Astrocyte (in vitro differentiated cells and primary cell): ENCODE measurements at regions not wholly inside any gene's neighbourhood (a gene's known extent, or its start where the extent isn't known, plus 50 kb on each side); places are given as distances from the start of the nearest gene placed in this dataset.

Source experiments
- DNase-seq: peaks from one replicate; pipeline ENCODE4 v3.0.0-alpha.2; 2010; ENCODE audit warnings: low read depth
- FAIRE-seq: peaks from 2 replicates; lab custom pipeline; 2011; peaks lifted over from hg19 to GRCh38; lab: Jason Lieb, UNC
- H2AFZ ChIP-seq: 2 replicates; pipeline ENCODE4 v1.6.0; 2012; ENCODE audit warnings: low read depth, low read length, inconsistent platforms
- H3K27ac ChIP-seq: 2 replicates; pipeline ENCODE4 v1.5.1; 2011; ENCODE audit warnings: low read depth, low read length, inconsistent platforms
- H3K27me3 ChIP-seq: 2 replicates; pipeline ENCODE4 v1.6.0; 2011; ENCODE audit warnings: low read length, inconsistent platforms; ENCODE audit not compliant: insufficient read depth
- H3K36me3 ChIP-seq: 2 replicates; pipeline ENCODE4 v1.5.1; 2011; ENCODE audit warnings: low read length, inconsistent platforms; ENCODE audit not compliant: insufficient read depth
- H3K4me1 ChIP-seq: 2 replicates; pipeline ENCODE4 v1.5.1; 2011; ENCODE audit warnings: low read length, inconsistent platforms; ENCODE audit not compliant: insufficient read depth
- H3K4me2 ChIP-seq: 2 replicates; pipeline ENCODE4 v1.6.0; 2012; ENCODE audit warnings: low read length, inconsistent platforms
- H3K4me3 ChIP-seq: 2 replicates; pipeline ENCODE4 v1.5.1; 2011; ENCODE audit warnings: low read depth, mild to moderate bottlenecking, low read length, inconsistent platforms; ENCODE audit not compliant: insufficient read depth
- H3K79me2 ChIP-seq: 2 replicates; pipeline ENCODE4 v1.6.0; 2012; ENCODE audit warnings: mild to moderate bottlenecking, low read length, inconsistent platforms; ENCODE audit not compliant: insufficient read depth
- H3K9ac ChIP-seq: 2 replicates; pipeline ENCODE4 v1.6.0; 2012; ENCODE audit warnings: mild to moderate bottlenecking, low read length, inconsistent platforms
- H3K9me3 ChIP-seq: 2 replicates; pipeline ENCODE4 v1.5.1; 2012; ENCODE audit warnings: low read depth, mild to moderate bottlenecking, low read length, inconsistent platforms; ENCODE audit not compliant: insufficient read depth
- H4K20me1 ChIP-seq: 2 replicates; pipeline ENCODE4 v1.6.0; 2012; ENCODE audit warnings: low read length, inconsistent platforms; ENCODE audit not compliant: insufficient read depth
- H3K27ac Mint-ChIP-seq: one replicate; pipeline ENCODE4 v1.8.0; 2021; ENCODE audit warnings: mild to moderate bottlenecking, mixed read lengths; ENCODE audit not compliant: unreplicated experiment
- H3K27me3 Mint-ChIP-seq: one replicate; pipeline ENCODE4 v1.8.0; 2021; ENCODE audit warnings: low read depth, mixed read lengths; ENCODE audit not compliant: unreplicated experiment
- H3K36me3 Mint-ChIP-seq: one replicate; pipeline ENCODE4 v1.8.0; 2021; ENCODE audit warnings: low read depth, mixed read lengths; ENCODE audit not compliant: unreplicated experiment
- H3K4me1 Mint-ChIP-seq: one replicate; pipeline ENCODE4 v1.8.0; 2021; ENCODE audit warnings: low read depth, mixed read lengths; ENCODE audit not compliant: unreplicated experiment
- H3K4me3 Mint-ChIP-seq: one replicate; pipeline ENCODE4 v1.8.0; 2021; ENCODE audit warnings: mild to moderate bottlenecking, moderate library complexity, mixed read lengths; ENCODE audit not compliant: unreplicated experiment
- H3K9me3 Mint-ChIP-seq: one replicate; pipeline ENCODE4 v1.8.0; 2021; ENCODE audit warnings: mild to moderate bottlenecking, mixed read lengths; ENCODE audit not compliant: unreplicated experiment
- EZH2 ChIP-seq: IDR thresholded peaks from 2 replicates; pipeline ENCODE4 v1.6.1; 2012; ENCODE audit warnings: mild to moderate bottlenecking, low read length, inconsistent platforms; ENCODE audit not compliant: insufficient read depth
- TF ChIP-seq, protein P1 (sequence below): IDR thresholded peaks from 2 replicates; pipeline ENCODE4 v1.5.1; 2011; ENCODE audit warnings: low read depth, mild to moderate bottlenecking, inconsistent platforms, low read length, moderate library complexity; ENCODE audit not compliant: insufficient read depth

DNA sequence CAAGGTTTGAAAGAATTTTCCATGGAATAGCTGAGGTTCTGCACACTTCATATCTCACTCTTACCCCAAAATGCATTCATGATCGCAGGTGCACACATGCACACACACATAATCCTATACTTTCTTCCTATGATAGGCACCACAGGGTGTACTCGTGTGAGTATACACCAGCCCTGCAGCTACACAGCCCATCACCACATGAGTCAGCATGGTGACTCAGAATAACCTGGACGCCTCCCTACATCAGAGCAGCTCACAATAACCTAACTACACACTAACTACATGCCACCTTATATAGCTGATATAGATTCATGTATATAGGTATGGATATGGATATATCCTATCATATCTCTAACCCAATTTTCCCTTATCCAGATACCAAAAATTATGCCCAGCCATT, 850.2 kb upstream of the TMEM132C start:
- no peak overlapping the region for H3K4me3 ChIP-seq
- no peak for FAIRE-seq
- DNase-seq: peak; percentile 54
- H3K36me3 ChIP-seq: no peaks in the 10 kb centered on the region
- H2AFZ ChIP-seq: no peak overlapping the region
- no peaks in the 10 kb centered on the region for H3K36me3 Mint-ChIP-seq
- no peaks in the 10 kb centered on the region for H3K79me2 ChIP-seq
- no peaks in the 10 kb centered on the region for H3K27me3 Mint-ChIP-seq
- peaks cover 24% of the 10 kb centered on the region for H3K9me3 Mint-ChIP-seq
- no peak overlapping the region for H3K27ac ChIP-seq
- no peaks in the 10 kb centered on the region for H3K4me1 ChIP-seq
- H4K20me1 ChIP-seq: no peaks in the 10 kb centered on the region
- H3K27me3 ChIP-seq: no peaks in the 10 kb centered on the region
- TF ChIP-seq EZH2: no peak
- TF ChIP-seq, protein P1, sequence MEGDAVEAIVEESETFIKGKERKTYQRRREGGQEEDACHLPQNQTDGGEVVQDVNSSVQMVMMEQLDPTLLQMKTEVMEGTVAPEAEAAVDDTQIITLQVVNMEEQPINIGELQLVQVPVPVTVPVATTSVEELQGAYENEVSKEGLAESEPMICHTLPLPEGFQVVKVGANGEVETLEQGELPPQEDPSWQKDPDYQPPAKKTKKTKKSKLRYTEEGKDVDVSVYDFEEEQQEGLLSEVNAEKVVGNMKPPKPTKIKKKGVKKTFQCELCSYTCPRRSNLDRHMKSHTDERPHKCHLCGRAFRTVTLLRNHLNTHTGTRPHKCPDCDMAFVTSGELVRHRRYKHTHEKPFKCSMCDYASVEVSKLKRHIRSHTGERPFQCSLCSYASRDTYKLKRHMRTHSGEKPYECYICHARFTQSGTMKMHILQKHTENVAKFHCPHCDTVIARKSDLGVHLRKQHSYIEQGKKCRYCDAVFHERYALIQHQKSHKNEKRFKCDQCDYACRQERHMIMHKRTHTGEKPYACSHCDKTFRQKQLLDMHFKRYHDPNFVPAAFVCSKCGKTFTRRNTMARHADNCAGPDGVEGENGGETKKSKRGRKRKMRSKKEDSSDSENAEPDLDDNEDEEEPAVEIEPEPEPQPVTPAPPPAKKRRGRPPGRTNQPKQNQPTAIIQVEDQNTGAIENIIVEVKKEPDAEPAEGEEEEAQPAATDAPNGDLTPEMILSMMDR: no peak
- H3K9me3 ChIP-seq: peaks cover 6% of the 10 kb centered on the region
- H3K9ac ChIP-seq: no peak overlapping the region
- H3K27ac Mint-ChIP-seq: no peak overlapping the region
- H3K4me2 ChIP-seq: no peak overlapping the region
- H3K4me3 Mint-ChIP-seq: no peak overlapping the region
- no peaks in the 10 kb centered on the region for H3K4me1 Mint-ChIP-seq

- Histone ChIP-seq H3K36me3 (no peaks in the 10 kb centered on the region), H3K4me1 (no peaks in the 10 kb centered on the region), H3K27ac (no peak overlapping the region), H2AFZ (no peak overlapping the region), H3K9ac (no peak overlapping the region), H4K20me1 (no peaks in the 10 kb centered on the region), H3K4me2 (no peak overlapping the region), H3K27me3 (no peaks in the 10 kb centered on the region), H3K9me3 (peaks cover 6% of the 10 kb centered on the region), H3K79me2 (no peaks in the 10 kb centered on the region), H3K4me3 (no peak overlapping the region)
- H3K4me1 Mint-ChIP-seq: no peaks in the 10 kb centered on the region
- no peaks in the 10 kb centered on the region for H3K27me3 Mint-ChIP-seq
- no peak overlapping the region for H3K27ac Mint-ChIP-seq
- FAIRE-seq: no peak
- H3K9me3 Mint-ChIP-seq: peaks cover 18% of the 10 kb centered on the region
- H3K36me3 Mint-ChIP-seq: no peaks in the 10 kb centered on the region
- no peak overlapping the region for H3K4me3 Mint-ChIP-seq
- TF ChIP-seq, protein P1: no peak
- no peak for TF ChIP-seq EZH2
- DNase-seq: no peak
Observed at GRCh38 chr12:127419111-127419510, 847.9 kb upstream of the TMEM132C start.

- no peaks in the 10 kb centered on the region for H4K20me1 ChIP-seq
- no peak for DNase-seq
- H3K36me3 Mint-ChIP-seq: no peaks in the 10 kb centered on the region
- H3K27ac ChIP-seq: no peak overlapping the region
- no peak overlapping the region for H3K4me3 ChIP-seq
- H3K36me3 ChIP-seq: no peaks in the 10 kb centered on the region
- H3K4me1 ChIP-seq: no peaks in the 10 kb centered on the region
- H2AFZ ChIP-seq: no peak overlapping the region
- no peak overlapping the region for H3K4me2 ChIP-seq
- no peaks in the 10 kb centered on the region for H3K79me2 ChIP-seq
- no peak overlapping the region for H3K9ac ChIP-seq
- no peaks in the 10 kb centered on the region for H3K4me1 Mint-ChIP-seq
- no peaks in the 10 kb centered on the region for H3K27me3 ChIP-seq
- peaks cover 19% of the 10 kb centered on the region for H3K9me3 Mint-ChIP-seq
- no peak overlapping the region for H3K4me3 Mint-ChIP-seq
- no peak overlapping the region for H3K27ac Mint-ChIP-seq
- FAIRE-seq: no peak
- H3K27me3 Mint-ChIP-seq: no peaks in the 10 kb centered on the region
- H3K9me3 ChIP-seq: peaks cover 6% of the 10 kb centered on the region
- TF ChIP-seq, protein P1: no peak
- no peak for TF ChIP-seq EZH2
Observed at GRCh38 chr12:127421614-127422013, 845.4 kb upstream of the TMEM132C start.
